SK-N-SH (cell line): ENCODE measurements at regions not wholly inside any gene's neighbourhood (a gene's known extent, or its start where the extent isn't known, plus 50 kb on each side); places are given as distances from the start of the nearest gene placed in this dataset.

Source experiments
- CTCF ChIP-seq: fragments of 200-600 bp; sonication (generic); IDR thresholded peaks from 2 replicates; pipeline ENCODE4 v1.6.1; 2017; ENCODE audit warnings: antibody characterized with exemption, mild to moderate bottlenecking, moderate library complexity
- GATA2 ChIP-seq: sonication (generic); formaldehyde crosslinking; IDR thresholded peaks from 2 replicates; pipeline ENCODE4 v1.5.0; 2020; ENCODE audit warnings: mild to moderate bottlenecking, missing genetic modification reagents
- NFIC ChIP-seq: IDR thresholded peaks from 2 replicates; pipeline ENCODE4 v1.4.0; 2012; ENCODE audit warnings: borderline replicate concordance
- NRF1 ChIP-seq: IDR thresholded peaks from 2 replicates; pipeline ENCODE4 v1.6.1; 2012; ENCODE audit warnings: low read depth, mild to moderate bottlenecking, low read length
- POLR2AphosphoS5 ChIP-seq: IDR thresholded peaks from 2 replicates; pipeline ENCODE4 v1.6.1; 2012; ENCODE audit warnings: low read depth, low read length
- REST ChIP-seq: IDR thresholded peaks from 2 replicates; pipeline ENCODE4 v1.6.1; 2012; ENCODE audit warnings: mild to moderate bottlenecking, low read depth, low read length, moderate library complexity
- RFX5 ChIP-seq: IDR thresholded peaks from 2 replicates; pipeline ENCODE4 v1.6.1; 2012; ENCODE audit warnings: mild to moderate bottlenecking, improper control_type of control experiment, low read length
- USF2 ChIP-seq: fragments of 150-350 bp; IDR thresholded peaks from 2 replicates; pipeline ENCODE4 v1.6.1; 2017; ENCODE audit warnings: antibody characterized with exemption, low read length, low read depth, borderline replicate concordance

- TF ChIP-seq POLR2AphosphoS5 (no peak), NRF1 (no peak), CTCF (no peak), USF2 (no peak), RFX5 (no peak), GATA2 (CRISPR knock-in tag) (no peak), REST (no peak), NFIC (no peak)
Observed at GRCh38 chr21:25361097-25361496, 246.2 kb downstream of the MRPL39 start.
